HepG2 (cell line): ENCODE measurements at regions not wholly inside any gene's neighbourhood (a gene's known extent, or its start where the extent isn't known, plus 50 kb on each side); places are given as distances from the start of the nearest gene placed in this dataset.

Experiments
- CTCF ChIP-seq: sonication (generic); formaldehyde crosslinking; IDR thresholded peaks from 2 replicates; pipeline ENCODE4 v1.5.0; 2020; ENCODE audit warnings: mild to moderate bottlenecking, missing genetic modification reagents, moderate library complexity
- FOSL2 ChIP-seq: sonication (generic); formaldehyde crosslinking; IDR thresholded peaks from 2 replicates; pipeline ENCODE4 v1.4.0; 2020; ENCODE audit warnings: missing genetic modification reagents
- HHEX ChIP-seq: IDR thresholded peaks from 2 replicates; pipeline ENCODE4 v1.6.1; 2016; ENCODE audit warnings: control low read depth
- HNF4A ChIP-seq: sonication (generic); formaldehyde crosslinking; IDR thresholded peaks from 2 replicates; pipeline ENCODE4 v1.4.0; 2020; ENCODE audit warnings: missing genetic modification reagents
- NR2F6 ChIP-seq, 2 experiments: IDR thresholded peaks; 2 replicates each; pipeline ENCODE4 v1.6.1; 2016; ENCODE audit warnings: antibody characterized with exemption in 1 of 2, mild to moderate bottlenecking in 1 of 2
- PITX1 ChIP-seq: sonication (generic); formaldehyde crosslinking; IDR thresholded peaks from 2 replicates; pipeline ENCODE4 v1.5.1; 2020; ENCODE audit warnings: mild to moderate bottlenecking, missing genetic modification reagents
- TCF7 ChIP-seq: sonication (generic); IDR thresholded peaks from 2 replicates; pipeline ENCODE4 v1.6.1; 2016; ENCODE audit warnings: antibody characterized with exemption, low read depth
- ZNF570 ChIP-seq: sonication (generic); formaldehyde crosslinking; IDR thresholded peaks from 2 replicates; pipeline ENCODE4 v1.4.0; 2020; ENCODE audit warnings: mild to moderate bottlenecking, missing genetic modification reagents, borderline replicate concordance
- ZNF609 ChIP-seq: sonication (generic); formaldehyde crosslinking; IDR thresholded peaks from 2 replicates; pipeline ENCODE4 v1.4.0; 2020; ENCODE audit warnings: mild to moderate bottlenecking, missing genetic modification reagents, borderline replicate concordance
- TF ChIP-seq, protein P1 (sequence below): IDR thresholded peaks from 2 replicates; pipeline ENCODE4 v1.6.1; 2016; ENCODE audit warnings: low read depth, missing genetic modification reagents, missing compliant biosample characterization
- TF ChIP-seq, protein P2 (sequence below): sonication (generic); formaldehyde crosslinking; IDR thresholded peaks from 2 replicates; pipeline ENCODE4 v1.8.0; 2022; ENCODE audit warnings: missing genetic modification reagents, mild to moderate bottlenecking, moderate library complexity, borderline replicate concordance
- TF ChIP-seq, protein P3 (sequence below): sonication (generic); formaldehyde crosslinking; conservative IDR thresholded peaks from 2 replicates; pipeline ENCODE4 v1.4.0; 2020; ENCODE audit warnings: missing genetic modification reagents

DNA sequence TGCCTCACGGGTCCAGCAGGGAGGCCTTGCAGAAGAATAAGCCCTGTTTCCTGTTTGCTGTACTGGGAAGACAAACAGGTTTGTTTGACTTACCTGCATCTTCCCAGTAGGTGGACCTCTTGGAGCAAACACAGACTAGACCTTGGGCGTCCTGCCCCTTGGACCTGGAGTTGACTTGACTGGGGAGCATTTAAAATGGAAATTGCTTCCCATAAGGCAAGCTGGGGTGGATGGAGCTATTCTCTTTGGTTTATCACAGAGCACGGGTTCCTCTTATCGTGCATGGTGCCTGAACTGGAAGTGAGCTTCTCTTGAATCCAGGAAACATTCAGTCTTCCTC lies 151.4 kb downstream of the RPLP1 start (continued):
- TF ChIP-seq, protein P1, sequence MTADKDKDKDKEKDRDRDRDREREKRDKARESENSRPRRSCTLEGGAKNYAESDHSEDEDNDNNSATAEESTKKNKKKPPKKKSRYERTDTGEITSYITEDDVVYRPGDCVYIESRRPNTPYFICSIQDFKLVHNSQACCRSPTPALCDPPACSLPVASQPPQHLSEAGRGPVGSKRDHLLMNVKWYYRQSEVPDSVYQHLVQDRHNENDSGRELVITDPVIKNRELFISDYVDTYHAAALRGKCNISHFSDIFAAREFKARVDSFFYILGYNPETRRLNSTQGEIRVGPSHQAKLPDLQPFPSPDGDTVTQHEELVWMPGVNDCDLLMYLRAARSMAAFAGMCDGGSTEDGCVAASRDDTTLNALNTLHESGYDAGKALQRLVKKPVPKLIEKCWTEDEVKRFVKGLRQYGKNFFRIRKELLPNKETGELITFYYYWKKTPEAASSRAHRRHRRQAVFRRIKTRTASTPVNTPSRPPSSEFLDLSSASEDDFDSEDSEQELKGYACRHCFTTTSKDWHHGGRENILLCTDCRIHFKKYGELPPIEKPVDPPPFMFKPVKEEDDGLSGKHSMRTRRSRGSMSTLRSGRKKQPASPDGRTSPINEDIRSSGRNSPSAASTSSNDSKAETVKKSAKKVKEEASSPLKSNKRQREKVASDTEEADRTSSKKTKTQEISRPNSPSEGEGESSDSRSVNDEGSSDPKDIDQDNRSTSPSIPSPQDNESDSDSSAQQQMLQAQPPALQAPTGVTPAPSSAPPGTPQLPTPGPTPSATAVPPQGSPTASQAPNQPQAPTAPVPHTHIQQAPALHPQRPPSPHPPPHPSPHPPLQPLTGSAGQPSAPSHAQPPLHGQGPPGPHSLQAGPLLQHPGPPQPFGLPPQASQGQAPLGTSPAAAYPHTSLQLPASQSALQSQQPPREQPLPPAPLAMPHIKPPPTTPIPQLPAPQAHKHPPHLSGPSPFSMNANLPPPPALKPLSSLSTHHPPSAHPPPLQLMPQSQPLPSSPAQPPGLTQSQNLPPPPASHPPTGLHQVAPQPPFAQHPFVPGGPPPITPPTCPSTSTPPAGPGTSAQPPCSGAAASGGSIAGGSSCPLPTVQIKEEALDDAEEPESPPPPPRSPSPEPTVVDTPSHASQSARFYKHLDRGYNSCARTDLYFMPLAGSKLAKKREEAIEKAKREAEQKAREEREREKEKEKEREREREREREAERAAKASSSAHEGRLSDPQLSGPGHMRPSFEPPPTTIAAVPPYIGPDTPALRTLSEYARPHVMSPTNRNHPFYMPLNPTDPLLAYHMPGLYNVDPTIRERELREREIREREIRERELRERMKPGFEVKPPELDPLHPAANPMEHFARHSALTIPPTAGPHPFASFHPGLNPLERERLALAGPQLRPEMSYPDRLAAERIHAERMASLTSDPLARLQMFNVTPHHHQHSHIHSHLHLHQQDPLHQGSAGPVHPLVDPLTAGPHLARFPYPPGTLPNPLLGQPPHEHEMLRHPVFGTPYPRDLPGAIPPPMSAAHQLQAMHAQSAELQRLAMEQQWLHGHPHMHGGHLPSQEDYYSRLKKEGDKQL (CRISPR knock-in tag): peak; percentile 65; the same call in 1 of the 2 replicates
- TF ChIP-seq HHEX (peak; percentile 89), ZNF609 (CRISPR knock-in tag) (peak; percentile 95), PITX1 (CRISPR knock-in tag) (peak; percentile 48; the same call in 1 of the 2 replicates), FOSL2 (CRISPR knock-in tag) (peak; percentile 52; the same call in 1 of the 2 replicates), CTCF (peak; percentile 30; the same call in 1 of the 2 replicates), TCF7 (peak; percentile 35; the same call in 1 of the 2 replicates), ZNF570 (CRISPR knock-in tag) (no peak), HNF4A (peak; percentile 27; the same call in 1 of the 2 replicates), NR2F6 (IDR thresholded peaks at IDR 0.05) (peak; percentile 33; the same call in 1 of the 2 replicates), NR2F6 (CRISPR knock-in tag; IDR thresholded peaks at IDR 0.05) (no peak)
- TF ChIP-seq, protein P2, sequence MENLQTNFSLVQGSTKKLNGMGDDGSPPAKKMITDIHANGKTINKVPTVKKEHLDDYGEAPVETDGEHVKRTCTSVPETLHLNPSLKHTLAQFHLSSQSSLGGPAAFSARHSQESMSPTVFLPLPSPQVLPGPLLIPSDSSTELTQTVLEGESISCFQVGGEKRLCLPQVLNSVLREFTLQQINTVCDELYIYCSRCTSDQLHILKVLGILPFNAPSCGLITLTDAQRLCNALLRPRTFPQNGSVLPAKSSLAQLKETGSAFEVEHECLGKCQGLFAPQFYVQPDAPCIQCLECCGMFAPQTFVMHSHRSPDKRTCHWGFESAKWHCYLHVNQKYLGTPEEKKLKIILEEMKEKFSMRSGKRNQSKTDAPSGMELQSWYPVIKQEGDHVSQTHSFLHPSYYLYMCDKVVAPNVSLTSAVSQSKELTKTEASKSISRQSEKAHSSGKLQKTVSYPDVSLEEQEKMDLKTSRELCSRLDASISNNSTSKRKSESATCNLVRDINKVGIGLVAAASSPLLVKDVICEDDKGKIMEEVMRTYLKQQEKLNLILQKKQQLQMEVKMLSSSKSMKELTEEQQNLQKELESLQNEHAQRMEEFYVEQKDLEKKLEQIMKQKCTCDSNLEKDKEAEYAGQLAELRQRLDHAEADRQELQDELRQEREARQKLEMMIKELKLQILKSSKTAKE (CRISPR knock-in tag): peak; percentile 32; the same call in 1 of the 2 replicates
- TF ChIP-seq, protein P3, sequence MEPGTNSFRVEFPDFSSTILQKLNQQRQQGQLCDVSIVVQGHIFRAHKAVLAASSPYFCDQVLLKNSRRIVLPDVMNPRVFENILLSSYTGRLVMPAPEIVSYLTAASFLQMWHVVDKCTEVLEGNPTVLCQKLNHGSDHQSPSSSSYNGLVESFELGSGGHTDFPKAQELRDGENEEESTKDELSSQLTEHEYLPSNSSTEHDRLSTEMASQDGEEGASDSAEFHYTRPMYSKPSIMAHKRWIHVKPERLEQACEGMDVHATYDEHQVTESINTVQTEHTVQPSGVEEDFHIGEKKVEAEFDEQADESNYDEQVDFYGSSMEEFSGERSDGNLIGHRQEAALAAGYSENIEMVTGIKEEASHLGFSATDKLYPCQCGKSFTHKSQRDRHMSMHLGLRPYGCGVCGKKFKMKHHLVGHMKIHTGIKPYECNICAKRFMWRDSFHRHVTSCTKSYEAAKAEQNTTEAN: no peak
